ENCODE measurements at regions not wholly inside any gene's neighbourhood (a gene's known extent, or its start where the extent isn't known, plus 50 kb on each side); places are given as distances from the start of the nearest gene placed in this dataset.

DNA sequence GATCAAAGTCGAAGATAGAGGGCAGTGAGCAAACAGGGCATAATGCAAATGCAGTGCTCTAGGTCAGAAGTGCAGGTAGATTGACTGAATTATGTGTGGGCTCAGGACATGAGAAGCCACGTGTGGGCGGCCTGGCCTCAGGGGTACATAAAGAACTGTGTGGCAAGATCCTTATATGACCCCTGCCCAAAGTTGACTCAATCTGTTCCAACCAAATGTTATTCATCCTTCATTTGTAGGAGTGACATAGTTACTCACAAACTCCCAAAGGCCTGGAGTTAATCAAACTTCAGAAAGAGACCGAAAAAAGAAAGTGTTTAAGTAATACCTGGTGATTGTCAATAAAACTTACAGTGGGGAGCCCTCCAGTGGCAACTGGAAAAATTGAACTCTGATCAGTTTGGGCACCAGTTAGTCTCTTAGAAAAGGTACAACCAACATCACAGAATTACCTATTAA lies 150.4 kb upstream of the FAR2 start:
- in situ Hi-C loops (cut with MboI), result no loop called here
- Histone ChIP-seq H4K20me1 (ENCODE audit: control insufficient read depth, insufficient read depth) (no peaks in the 10 kb centered on the region), H3K27ac (ENCODE audit: control insufficient read depth, insufficient read depth) (no peak overlapping the region), H3K9ac (ENCODE audit: control insufficient read depth, insufficient read depth, low read length) (no peak overlapping the region), H3K27me3 (replicated peaks in 1 of 2; ENCODE audit: control insufficient read depth in 2 of 2, insufficient read depth in 2 of 2, low read length in 1 of 2) (no peaks in the 10 kb centered on the region; a peak in 1 of 4 replicates), H3K4me1 (ENCODE audit: control insufficient read depth, insufficient read depth, low read length) (no peaks in the 10 kb centered on the region), H3K36me3 (ENCODE audit: control insufficient read depth in 2 of 2, insufficient read depth in 2 of 2, low read length in 1 of 2) (no peaks in the 10 kb centered on the region), H2AFZ (ENCODE audit: control insufficient read depth, low read depth, low read length) (no peak overlapping the region), H3K79me2 (ENCODE audit: control insufficient read depth, insufficient read depth, low read length) (no peaks in the 10 kb centered on the region), H3K9me3 (replicated peaks; ENCODE audit: control insufficient read depth, insufficient read depth, low read length) (no peaks in the 10 kb centered on the region), H3K4me2 (ENCODE audit: control insufficient read depth, insufficient read depth) (no peak overlapping the region), H3K4me3 (no peak overlapping the region)
- RAD21 ChIA-PET (ENCODE audit: unreplicated experiment), result no interaction called here
- intact Hi-C loops (cut with micrococcal nuclease; ENCODE audit: unreplicated experiment), result no loop called here
- BruUV-seq (replicated peaks), result no TSS peak
- POLR2A ChIA-PET, result no interaction called here
- ATAC-seq, result peak; percentile 77
- peak; percentile 41 for FAIRE-seq
- WGBS (ENCODE audit: insufficient coverage, insufficient replicate concordance, low lambda C conversion rate, missing lambda C conversion rate), result 34% methylated on average over 4 of the region's 4 CpGs
- CTCF ChIA-PET, result interaction anchor here (0.8 to 1.6 kb wide), 3 partner anchors 76 to 124 kb away, joined by 3 to 4 read pairs (median 3); no protein-coding TSS in a partner anchor
- DNase-seq (ENCODE audit: low read depth, low spot score), result no peak
- SMC1A ChIA-PET (ENCODE audit: uncharacterized antibody, unreplicated experiment), result interaction anchor here (0.9 to 2.2 kb wide), 3 partner anchors 9 to 803 kb away, joined by 3 to 6 read pairs (median 3); no protein-coding TSS in a partner anchor
- TF ChIP-seq LARP7 (IDR thresholded peaks at IDR 0.05), result no peak
- no peak for TF ChIP-seq CREB1 (IDR thresholded peaks at IDR 0.05; ENCODE audit: low read depth)
- TF ChIP-seq WRNIP1 (IDR thresholded peaks at IDR 0.05; ENCODE audit: borderline replicate concordance, low read depth, low read length), result no peak
- TF ChIP-seq, protein P1, sequence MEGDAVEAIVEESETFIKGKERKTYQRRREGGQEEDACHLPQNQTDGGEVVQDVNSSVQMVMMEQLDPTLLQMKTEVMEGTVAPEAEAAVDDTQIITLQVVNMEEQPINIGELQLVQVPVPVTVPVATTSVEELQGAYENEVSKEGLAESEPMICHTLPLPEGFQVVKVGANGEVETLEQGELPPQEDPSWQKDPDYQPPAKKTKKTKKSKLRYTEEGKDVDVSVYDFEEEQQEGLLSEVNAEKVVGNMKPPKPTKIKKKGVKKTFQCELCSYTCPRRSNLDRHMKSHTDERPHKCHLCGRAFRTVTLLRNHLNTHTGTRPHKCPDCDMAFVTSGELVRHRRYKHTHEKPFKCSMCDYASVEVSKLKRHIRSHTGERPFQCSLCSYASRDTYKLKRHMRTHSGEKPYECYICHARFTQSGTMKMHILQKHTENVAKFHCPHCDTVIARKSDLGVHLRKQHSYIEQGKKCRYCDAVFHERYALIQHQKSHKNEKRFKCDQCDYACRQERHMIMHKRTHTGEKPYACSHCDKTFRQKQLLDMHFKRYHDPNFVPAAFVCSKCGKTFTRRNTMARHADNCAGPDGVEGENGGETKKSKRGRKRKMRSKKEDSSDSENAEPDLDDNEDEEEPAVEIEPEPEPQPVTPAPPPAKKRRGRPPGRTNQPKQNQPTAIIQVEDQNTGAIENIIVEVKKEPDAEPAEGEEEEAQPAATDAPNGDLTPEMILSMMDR (IDR thresholded peaks at IDR 0.05 in 2 of 3, conservative IDR thresholded peaks at IDR 0.05 in 1 of 3; ENCODE audit: control insufficient read depth in 2 of 3, extremely low read depth in 1 of 3, insufficient read depth in 1 of 3, low read depth in 3 of 3, low read length in 3 of 3), result peak; percentile 42 to 46 (median 44); a peak in 5 of 6 replicates
- no peak for TF ChIP-seq STAT3 (IDR thresholded peaks at IDR 0.05; ENCODE audit: low read depth, low read length)
- no peak for TF ChIP-seq RCOR1 (conservative IDR thresholded peaks at IDR 0.05; ENCODE audit: low read depth, low read length)
- TF ChIP-seq SMC3 (IDR thresholded peaks at IDR 0.05; ENCODE audit: borderline replicate concordance, low read length), result peak; percentile 23; the same call in 1 of the 2 replicates
- no peak for TF ChIP-seq NFIC (IDR thresholded peaks at IDR 0.05; ENCODE audit: low read depth, low read length)
- TF ChIP-seq POLR2AphosphoS5 (IDR thresholded peaks at IDR 0.05; ENCODE audit: low read length), result no peak
- no peak for TF ChIP-seq ZNF274 (IDR thresholded peaks at IDR 0.05; ENCODE audit: insufficient read depth, insufficient read length)
- TF ChIP-seq ASH2L (IDR thresholded peaks at IDR 0.05; ENCODE audit: borderline replicate concordance, low read depth), result no peak
- TF ChIP-seq MEF2A (IDR thresholded peaks at IDR 0.05; ENCODE audit: insufficient read depth, low read depth, low read length), result no peak
- TF ChIP-seq, protein P2, sequence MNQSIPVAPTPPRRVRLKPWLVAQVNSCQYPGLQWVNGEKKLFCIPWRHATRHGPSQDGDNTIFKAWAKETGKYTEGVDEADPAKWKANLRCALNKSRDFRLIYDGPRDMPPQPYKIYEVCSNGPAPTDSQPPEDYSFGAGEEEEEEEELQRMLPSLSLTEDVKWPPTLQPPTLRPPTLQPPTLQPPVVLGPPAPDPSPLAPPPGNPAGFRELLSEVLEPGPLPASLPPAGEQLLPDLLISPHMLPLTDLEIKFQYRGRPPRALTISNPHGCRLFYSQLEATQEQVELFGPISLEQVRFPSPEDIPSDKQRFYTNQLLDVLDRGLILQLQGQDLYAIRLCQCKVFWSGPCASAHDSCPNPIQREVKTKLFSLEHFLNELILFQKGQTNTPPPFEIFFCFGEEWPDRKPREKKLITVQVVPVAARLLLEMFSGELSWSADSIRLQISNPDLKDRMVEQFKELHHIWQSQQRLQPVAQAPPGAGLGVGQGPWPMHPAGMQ (IDR thresholded peaks at IDR 0.05; ENCODE audit: borderline replicate concordance), result no peak
- no peak for TF ChIP-seq IRF3 (IDR thresholded peaks at IDR 0.05)
- TF ChIP-seq SIX5 (IDR thresholded peaks at IDR 0.05; ENCODE audit: low read depth, low read length, severe bottlenecking), result no peak
- no peak for TF ChIP-seq MTA3 (IDR thresholded peaks at IDR 0.05; ENCODE audit: borderline replicate concordance, low read length)
- peak; percentile 50 for TF ChIP-seq RAD21 (IDR thresholded peaks at IDR 0.05; ENCODE audit: insufficient read depth, low read depth, low read length)
- no peak for TF ChIP-seq POU2F2 (IDR thresholded peaks at IDR 0.05; ENCODE audit: borderline replicate concordance, low read depth, low read length)
- no peak for TF ChIP-seq SKIL (IDR thresholded peaks at IDR 0.05; ENCODE audit: low read depth, poor library complexity, severe bottlenecking)
- TF ChIP-seq FOS (IDR thresholded peaks at IDR 0.05; ENCODE audit: borderline replicate concordance, extremely low read depth, insufficient read length), result no peak
